ENCODE measurements at regions not wholly inside any gene's neighbourhood (a gene's known extent, or its start where the extent isn't known, plus 50 kb on each side); places are given as distances from the start of the nearest gene placed in this dataset.

- TF ChIP-seq CTCF (IDR thresholded peaks at IDR 0.05): no peak
- no peak for TF ChIP-seq POLR2AphosphoS5 (IDR thresholded peaks at IDR 0.05)
These were observed 293.5 kb downstream of the PTPRU start for GRCh38 chr1:29529677-29530278.

Measured in upper lobe of left lung (tissue), 4 donors.